ENCODE measurements at regions not wholly inside any gene's neighbourhood (a gene's known extent, or its start where the extent isn't known, plus 50 kb on each side); places are given as distances from the start of the nearest gene placed in this dataset.

DNA sequence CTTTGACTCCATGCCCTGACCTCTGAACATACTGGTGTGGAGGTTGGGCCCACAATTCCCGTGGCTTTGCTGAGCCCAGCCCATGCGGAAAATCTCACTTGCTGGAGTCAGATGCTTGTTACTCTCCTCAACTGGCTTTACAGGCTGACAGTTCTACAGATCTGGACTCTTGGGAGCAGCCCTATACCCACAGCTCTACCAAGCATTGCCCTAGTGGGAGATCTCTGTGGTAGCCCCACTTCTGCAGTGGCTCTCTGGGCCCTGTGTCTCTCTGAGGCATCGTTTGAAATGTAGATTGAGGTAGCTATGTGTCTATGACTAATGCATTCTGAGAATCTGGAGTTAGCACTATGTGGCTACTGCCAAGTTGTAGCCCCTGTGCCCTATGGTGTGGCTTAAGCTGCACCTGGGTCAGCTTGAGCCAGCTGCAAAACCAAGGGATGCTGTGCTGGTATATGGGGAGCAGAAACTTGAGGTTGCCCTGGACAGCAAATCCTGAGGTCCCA, 625.8 kb upstream of the ALCAM start:
- ChIA-PET CTCF (interaction anchor here (0.9 kb wide), 1 partner anchor 15 kb away, joined by 4 read pairs; no protein-coding TSS in a partner anchor), POLR2A (no interaction called here)
- TF ChIP-seq, protein P1, sequence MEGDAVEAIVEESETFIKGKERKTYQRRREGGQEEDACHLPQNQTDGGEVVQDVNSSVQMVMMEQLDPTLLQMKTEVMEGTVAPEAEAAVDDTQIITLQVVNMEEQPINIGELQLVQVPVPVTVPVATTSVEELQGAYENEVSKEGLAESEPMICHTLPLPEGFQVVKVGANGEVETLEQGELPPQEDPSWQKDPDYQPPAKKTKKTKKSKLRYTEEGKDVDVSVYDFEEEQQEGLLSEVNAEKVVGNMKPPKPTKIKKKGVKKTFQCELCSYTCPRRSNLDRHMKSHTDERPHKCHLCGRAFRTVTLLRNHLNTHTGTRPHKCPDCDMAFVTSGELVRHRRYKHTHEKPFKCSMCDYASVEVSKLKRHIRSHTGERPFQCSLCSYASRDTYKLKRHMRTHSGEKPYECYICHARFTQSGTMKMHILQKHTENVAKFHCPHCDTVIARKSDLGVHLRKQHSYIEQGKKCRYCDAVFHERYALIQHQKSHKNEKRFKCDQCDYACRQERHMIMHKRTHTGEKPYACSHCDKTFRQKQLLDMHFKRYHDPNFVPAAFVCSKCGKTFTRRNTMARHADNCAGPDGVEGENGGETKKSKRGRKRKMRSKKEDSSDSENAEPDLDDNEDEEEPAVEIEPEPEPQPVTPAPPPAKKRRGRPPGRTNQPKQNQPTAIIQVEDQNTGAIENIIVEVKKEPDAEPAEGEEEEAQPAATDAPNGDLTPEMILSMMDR (IDR thresholded peaks at IDR 0.05; ENCODE audit: control extremely low read depth, extremely low read depth, low read depth, missing control alignments) = no peak
- DNase-seq (ENCODE audit: extremely low spot score) = no peak

DNA sequence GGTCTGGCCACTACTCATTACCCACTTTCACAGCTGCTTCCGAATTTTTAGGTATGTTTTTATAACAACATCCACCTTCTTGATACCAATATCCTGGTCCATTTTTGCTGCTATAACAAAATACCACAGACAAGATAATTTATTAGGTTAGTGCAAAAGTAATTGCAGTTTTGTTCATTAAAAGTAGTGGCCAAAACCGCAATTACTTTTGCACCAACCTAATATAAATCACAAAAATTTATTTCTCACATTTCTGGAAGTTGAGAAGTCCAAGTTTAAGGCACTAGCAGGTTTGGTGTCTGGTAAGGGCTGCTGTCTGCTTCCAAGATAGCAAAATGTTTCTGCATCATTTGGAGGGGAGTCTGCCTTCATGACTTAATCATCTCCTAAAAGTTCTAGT, 624.7 kb upstream of the ALCAM start:
- POLR2A ChIA-PET = no interaction called here
- CTCF ChIA-PET = interaction anchor here (0.7 to 1.8 kb wide), 3 partner anchors 9 to 11 kb away, joined by 3 to 6 read pairs (median 5); no protein-coding TSS in a partner anchor
- no peak for DNase-seq (ENCODE audit: extremely low spot score)
- TF ChIP-seq, protein P1 (IDR thresholded peaks at IDR 0.05; ENCODE audit: control extremely low read depth, extremely low read depth, low read depth, missing control alignments) = no peak

DNA sequence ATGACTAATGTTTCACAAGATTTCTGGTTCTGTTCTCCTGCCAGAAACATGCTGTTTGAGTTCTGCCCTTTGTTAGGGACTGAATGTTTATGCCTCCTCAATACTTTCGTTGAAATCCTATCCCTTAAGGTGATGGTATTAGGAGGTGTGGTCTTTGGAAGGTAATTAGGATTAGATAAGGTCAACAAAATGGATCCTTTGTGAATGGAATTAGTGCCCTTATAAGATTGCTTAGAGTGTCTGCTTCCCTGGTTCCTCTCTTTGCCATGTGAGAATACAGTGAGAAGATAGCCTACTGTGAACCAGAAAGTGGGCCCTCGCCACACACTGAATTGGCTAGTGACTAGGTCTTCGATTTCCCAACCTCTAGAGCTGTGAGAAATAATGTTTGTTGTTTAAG, 621.4 kb upstream of the ALCAM start:
- POLR2A ChIA-PET = no interaction called here
- TF ChIP-seq, protein P1 (IDR thresholded peaks at IDR 0.05; ENCODE audit: control extremely low read depth, extremely low read depth, low read depth, missing control alignments) = no peak
- no peak for DNase-seq (ENCODE audit: extremely low spot score)
- CTCF ChIA-PET = no interaction called here

DNA sequence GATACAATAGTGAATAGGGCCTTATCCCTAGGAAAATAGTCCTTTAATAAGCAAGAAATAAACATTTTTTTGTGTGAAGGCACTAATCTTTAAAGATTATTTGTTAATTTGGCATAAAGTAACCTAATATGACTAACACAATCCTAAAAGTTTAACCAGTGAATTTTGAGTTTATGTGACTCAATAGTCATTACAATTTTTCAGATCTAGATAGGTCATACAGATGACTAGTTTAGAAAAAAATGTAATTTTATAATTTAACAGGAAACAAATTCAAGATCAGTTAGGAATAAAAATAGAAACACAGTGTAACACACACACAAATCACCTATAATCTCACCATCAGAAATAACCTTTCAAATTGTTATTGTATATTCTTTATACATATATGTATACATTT, 620.7 kb upstream of the ALCAM start:
- TF ChIP-seq, protein P1 (IDR thresholded peaks at IDR 0.05; ENCODE audit: control extremely low read depth, extremely low read depth, low read depth, missing control alignments) = no peak
- ChIA-PET CTCF (no interaction called here), POLR2A (no interaction called here)
- no peak for DNase-seq (ENCODE audit: extremely low spot score)

DNA sequence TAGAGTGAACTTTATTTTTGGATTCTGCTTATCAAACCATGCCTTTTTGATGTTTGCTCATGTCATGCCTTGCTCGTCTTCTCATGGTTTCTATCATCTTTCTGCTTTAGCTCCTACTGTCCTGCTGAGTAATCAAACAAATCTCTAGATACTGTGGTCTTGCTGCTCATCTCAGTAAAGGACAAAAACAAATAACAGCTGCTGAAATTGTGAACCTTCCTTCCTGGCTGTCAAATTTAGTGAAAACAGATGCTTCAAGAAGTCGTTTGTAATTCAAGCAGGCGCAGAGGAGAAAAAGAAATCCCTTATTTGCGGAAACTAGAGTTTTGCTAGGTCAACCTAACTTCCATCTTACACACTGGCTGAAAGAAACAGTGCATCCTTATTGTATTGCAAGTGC, 616.1 kb upstream of the ALCAM start:
- CTCF ChIA-PET = interaction anchor here (1.3 kb wide), 1 partner anchor 19 kb away, joined by 3 read pairs; no protein-coding TSS in a partner anchor
- POLR2A ChIA-PET = no interaction called here
- TF ChIP-seq, protein P1 (IDR thresholded peaks at IDR 0.05; ENCODE audit: control extremely low read depth, extremely low read depth, low read depth, missing control alignments) = no peak
- DNase-seq (ENCODE audit: extremely low spot score) = no peak

DNA sequence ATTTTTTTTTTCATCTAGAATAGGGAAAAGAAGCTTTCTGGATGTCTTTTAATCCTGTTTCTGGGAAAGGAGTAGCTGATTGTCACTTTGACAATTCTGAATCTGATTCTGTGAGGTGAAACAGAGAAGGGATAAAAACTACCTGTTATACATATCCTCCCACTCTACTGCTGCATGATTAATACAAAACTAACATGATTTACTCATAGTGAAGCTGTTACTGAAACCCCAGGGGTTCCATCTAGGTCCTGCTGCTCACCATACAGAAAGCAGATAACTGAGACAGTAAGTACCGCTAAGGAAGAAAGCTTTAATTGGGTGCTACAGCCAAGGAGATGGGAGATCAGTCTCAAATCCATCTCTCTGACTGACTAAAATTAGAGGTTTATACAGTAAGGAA, 610.9 kb upstream of the ALCAM start:
- TF ChIP-seq, protein P1 (IDR thresholded peaks at IDR 0.05; ENCODE audit: control extremely low read depth, extremely low read depth, low read depth, missing control alignments) = no peak
- ChIA-PET POLR2A (no interaction called here), CTCF (interaction anchor here (0.8 to 2.1 kb wide), 5 partner anchors 14 to 22 kb away, joined by 3 to 5 read pairs (median 3); no protein-coding TSS in a partner anchor)
- DNase-seq (ENCODE audit: extremely low spot score) = no peak

Data from GM10248 (cell line).